Fibroblast of skin of left quadriceps (primary cell): ENCODE measurements at regions not wholly inside any gene's neighbourhood (a gene's known extent, or its start where the extent isn't known, plus 50 kb on each side); places are given as distances from the start of the nearest gene placed in this dataset.

Experiments
- DNase-seq, 2 experiments: peaks; one replicate each; pipeline ENCODE4 v3.0.0-alpha.2; 2013; ENCODE audit warnings: low read depth in 2 of 2

- DNase-seq: no peak
Measured at GRCh38 chr20:43306837-43307236, 117.1 kb upstream of the PTPRT start.

GRCh38 chr20:43305749-43306148, 116.0 kb upstream of the PTPRT start:
- no peak for DNase-seq

GRCh38 chr20:43304598-43304997, 114.9 kb upstream of the PTPRT start:
- no peak for DNase-seq

- DNase-seq: no peak
Measured at GRCh38 chr20:43302936-43303335, 113.2 kb upstream of the PTPRT start.

GRCh38 chr20:43300901-43301300, 111.2 kb upstream of the PTPRT start:
- DNase-seq: no peak

GRCh38 chr20:43295781-43296180, 106.1 kb upstream of the PTPRT start:
- DNase-seq: no peak

GRCh38 chr20:43295263-43295662, 105.6 kb upstream of the PTPRT start:
- DNase-seq: no peak

GRCh38 chr20:43294031-43294430, 104.3 kb upstream of the PTPRT start:
- no peak for DNase-seq

GRCh38 chr20:43293068-43293786, 103.5 kb upstream of the PTPRT start:
- no peak for DNase-seq

GRCh38 chr20:43292222-43292621, 102.5 kb upstream of the PTPRT start:
- no peak for DNase-seq

GRCh38 chr20:43287637-43288036, 97.9 kb upstream of the PTPRT start:
- DNase-seq: no peak

GRCh38 chr20:43285170-43285569, 95.5 kb upstream of the PTPRT start:
- no peak for DNase-seq

- DNase-seq: no peak
Measured at GRCh38 chr20:43284486-43284885, 94.8 kb upstream of the PTPRT start.

GRCh38 chr20:43283126-43283525, 93.4 kb upstream of the PTPRT start:
- DNase-seq: no peak

GRCh38 chr20:43271980-43272379, 82.3 kb upstream of the PTPRT start:
- DNase-seq: no peak

GRCh38 chr20:43265449-43265848, 75.7 kb upstream of the PTPRT start:
- DNase-seq: no peak

GRCh38 chr20:43263226-43263625, 73.5 kb upstream of the PTPRT start:
- no peak for DNase-seq

- no peak for DNase-seq
Measured at GRCh38 chr20:43262341-43262740, 72.6 kb upstream of the PTPRT start.

- no peak for DNase-seq
Measured at GRCh38 chr20:43255877-43256276, 66.2 kb upstream of the PTPRT start.

- DNase-seq: no peak
Measured at GRCh38 chr20:43252761-43253160, 63.1 kb upstream of the PTPRT start.

GRCh38 chr20:43248341-43248740, 58.6 kb upstream of the PTPRT start:
- no peak for DNase-seq

- no peak for DNase-seq
Measured at GRCh38 chr20:43247361-43247760, 57.7 kb upstream of the PTPRT start.

- DNase-seq: no peak
Measured at GRCh38 chr20:43244647-43245046, 54.9 kb upstream of the PTPRT start.

GRCh38 chr20:43243672-43244269, 54.1 kb upstream of the PTPRT start:
- DNase-seq: no peak
